HepG2 (cell line): ENCODE measurements at regions not wholly inside any gene's neighbourhood (a gene's known extent, or its start where the extent isn't known, plus 50 kb on each side); places are given as distances from the start of the nearest gene placed in this dataset.

Experiments used
- ARNT ChIP-seq: fragments of 450-650 bp; IDR thresholded peaks from 2 replicates; pipeline ENCODE4 v1.6.1; 2017
- EZH2 ChIP-seq: conservative IDR thresholded peaks from 2 replicates; pipeline ENCODE4 v1.6.1; 2012; ENCODE audit warnings: mild to moderate bottlenecking, low read depth, low read length, moderate library complexity
- MXI1 ChIP-seq: IDR thresholded peaks from 3 replicates; pipeline ENCODE4 v1.6.1; 2012; ENCODE audit warnings: low read depth, low read length, inconsistent platforms, borderline replicate concordance
- NFRKB ChIP-seq: fragments of 450-650 bp; IDR thresholded peaks from 2 replicates; pipeline ENCODE4 v1.6.1; 2017
- POLR2A ChIP-seq, 2 experiments: IDR thresholded peaks; 2 replicates each; pipeline ENCODE4 v1.6.1; 2011; ENCODE audit warnings: low read depth in 2 of 2, low read length in 2 of 2, mild to moderate bottlenecking in 1 of 2, moderate library complexity in 1 of 2; ENCODE audit not compliant: insufficient read depth in 1 of 2
- RNF2 ChIP-seq: fragments of 450-650 bp; conservative IDR thresholded peaks from 2 replicates; pipeline ENCODE4 v1.6.1; 2016; ENCODE audit warnings: low read depth
- ZNF121 ChIP-seq: sonication (generic); formaldehyde crosslinking; IDR thresholded peaks from 2 replicates; pipeline ENCODE4 v1.5.0; 2020; ENCODE audit warnings: mild to moderate bottlenecking, missing genetic modification reagents
- ZNF331 ChIP-seq: sonication (generic); formaldehyde crosslinking; IDR thresholded peaks from 2 replicates; pipeline ENCODE4 v1.4.0; 2020; ENCODE audit warnings: missing genetic modification reagents
- ZNF556 ChIP-seq: sonication (generic); formaldehyde crosslinking; IDR thresholded peaks from 2 replicates; pipeline ENCODE4 v1.4.0; 2020; ENCODE audit warnings: mild to moderate bottlenecking, missing genetic modification reagents, borderline replicate concordance

DNA sequence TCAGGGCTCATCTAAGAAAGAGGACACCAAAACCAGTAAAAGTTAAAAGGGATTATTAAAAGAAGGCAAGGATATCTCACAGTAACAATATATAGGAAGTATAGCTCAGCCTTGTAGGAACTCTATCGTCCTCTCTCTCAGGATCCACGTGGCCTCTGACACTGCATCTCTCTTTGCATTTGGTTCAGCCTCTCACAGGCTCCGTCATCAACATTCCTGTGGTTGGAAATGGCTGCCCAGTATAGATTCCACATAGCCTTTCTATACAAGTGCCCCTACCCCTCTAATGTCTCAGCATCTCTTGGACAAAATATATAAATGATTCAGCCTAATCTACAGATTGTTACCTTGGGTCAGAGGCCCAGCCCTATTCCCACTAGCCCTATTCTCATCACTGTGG is 101.3 kb upstream of the DBX1 start:
- TF ChIP-seq ARNT = no peak
- no peak for TF ChIP-seq ZNF556 (CRISPR knock-in tag)
- TF ChIP-seq POLR2A (IDR thresholded peaks at IDR 0.05; ENCODE audit: insufficient read depth in 1 of 2, low read depth in 2 of 2, low read length in 2 of 2) = no peak
- no peak for TF ChIP-seq ZNF121 (CRISPR knock-in tag)
- TF ChIP-seq NFRKB = no peak
- TF ChIP-seq MXI1 = no peak
- TF ChIP-seq EZH2 = no peak
- TF ChIP-seq ZNF331 (CRISPR knock-in tag) = no peak
- no peak for TF ChIP-seq RNF2
